HFFc6 (cell line): ENCODE measurements at regions not wholly inside any gene's neighbourhood (a gene's known extent, or its start where the extent isn't known, plus 50 kb on each side); places are given as distances from the start of the nearest gene placed in this dataset.

ENCODE experiments used
- DNase-seq: peaks from one replicate; pipeline ENCODE4 v3.0.0-alpha.2; 2018
- H3K27ac Mint-ChIP-seq: 2 replicates; pipeline ENCODE4 v1.8.0; 2020; ENCODE audit warnings: mild to moderate bottlenecking, mixed read lengths
- H3K27me3 Mint-ChIP-seq: 2 replicates; pipeline ENCODE4 v1.8.0; 2021; ENCODE audit warnings: mild to moderate bottlenecking, moderate library complexity, mixed read lengths; ENCODE audit not compliant: insufficient read depth
- H3K36me3 Mint-ChIP-seq: 2 replicates; pipeline ENCODE4 v1.8.0; 2021; ENCODE audit warnings: low read depth, mixed read lengths
- H3K4me1 Mint-ChIP-seq: 2 replicates; pipeline ENCODE4 v1.8.0; 2020; ENCODE audit warnings: low read depth, mixed read lengths
- H3K4me3 Mint-ChIP-seq: 2 replicates; pipeline ENCODE4 v1.8.0; 2020; ENCODE audit warnings: mild to moderate bottlenecking, moderate library complexity, mixed read lengths
- H3K9me3 Mint-ChIP-seq: 2 replicates; pipeline ENCODE4 v1.8.0; 2020; ENCODE audit warnings: mild to moderate bottlenecking, mixed read lengths
- CTCF ChIP-seq: fragments of 200-600 bp; sonication (generic); IDR thresholded peaks from 2 replicates; pipeline ENCODE4 v1.5.0; 2021; ENCODE audit warnings: antibody characterized with exemption, mild to moderate bottlenecking

DNA sequence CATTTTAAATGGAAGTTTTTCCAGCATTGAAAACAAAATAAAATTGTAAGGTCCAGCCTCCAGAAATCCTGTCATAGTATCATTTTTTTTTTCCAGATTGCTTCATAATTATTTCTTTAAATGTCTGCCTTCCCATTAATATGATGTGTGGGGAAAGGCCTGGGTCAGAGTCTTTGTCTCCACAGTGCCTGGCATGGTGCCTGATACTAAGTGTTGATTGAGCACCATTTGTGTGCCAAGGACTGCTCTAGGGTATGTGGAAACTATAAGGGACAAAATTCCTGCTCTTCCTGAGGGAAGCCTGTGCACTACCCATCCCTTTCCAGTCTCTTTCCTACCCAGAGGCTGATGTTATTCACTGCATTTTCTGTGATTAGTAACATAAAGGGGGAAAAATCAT is 53.1 kb upstream of the BEND4 start:
- H3K4me1 Mint-ChIP-seq = no peaks in the 10 kb centered on the region
- no peak overlapping the region for H3K27ac Mint-ChIP-seq
- DNase-seq = no peak
- H3K4me3 Mint-ChIP-seq = no peak overlapping the region
- no peaks in the 10 kb centered on the region for H3K36me3 Mint-ChIP-seq
- no peaks in the 10 kb centered on the region; the same call in 1 of the 2 replicates for H3K9me3 Mint-ChIP-seq
- no peak for TF ChIP-seq CTCF
- peaks cover 2% of the 10 kb centered on the region for H3K27me3 Mint-ChIP-seq

DNA sequence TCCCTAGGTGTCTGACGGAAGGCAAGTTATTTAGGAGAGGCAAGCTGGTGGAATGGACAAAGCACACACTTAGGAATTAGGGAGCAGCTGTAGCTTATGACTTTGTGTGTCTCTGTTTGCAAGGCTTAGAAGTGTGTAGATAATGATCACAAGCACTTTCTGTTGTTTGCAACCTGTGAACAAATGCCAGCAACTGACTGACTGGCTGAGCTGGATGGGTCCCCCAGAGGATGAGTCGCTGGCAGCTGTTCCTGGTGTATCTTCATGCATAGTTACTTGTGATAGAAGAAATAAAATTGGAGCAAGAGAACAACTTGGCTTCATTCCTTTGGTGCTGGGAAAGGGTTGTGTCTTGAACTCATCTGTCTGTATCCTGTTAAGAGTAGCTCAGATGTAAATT is 64.2 kb upstream of the BEND4 start:
- no peak for DNase-seq
- Mint-ChIP-seq H3K27ac (no peak overlapping the region), H3K36me3 (no peaks in the 10 kb centered on the region), H3K27me3 (peaks cover 4% of the 10 kb centered on the region), H3K9me3 (peaks cover 5% of the 10 kb centered on the region; the same call in 1 of the 2 replicates), H3K4me3 (no peak overlapping the region), H3K4me1 (no peaks in the 10 kb centered on the region)
- TF ChIP-seq CTCF = no peak

DNA sequence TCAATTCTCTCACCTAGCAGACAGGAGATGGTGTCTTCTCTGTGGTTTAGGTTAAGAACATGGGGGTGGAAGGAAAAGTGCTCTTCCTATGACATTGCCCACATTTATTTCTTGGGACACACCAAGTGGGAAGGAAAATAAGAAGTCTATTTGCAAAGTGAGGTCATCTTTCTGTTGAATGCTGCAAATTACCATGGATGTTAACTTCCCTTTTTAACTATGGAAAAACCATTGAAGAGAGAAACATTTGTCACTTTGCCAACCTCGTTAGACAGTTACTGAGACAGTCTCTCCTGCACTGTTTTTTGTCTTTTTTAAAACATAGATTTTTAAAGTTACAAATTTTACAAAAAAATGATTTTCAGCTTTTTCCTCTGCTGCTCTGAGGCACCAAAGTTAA is 72.8 kb upstream of the BEND4 start:
- H3K9me3 Mint-ChIP-seq = peaks cover 14% of the 10 kb centered on the region
- H3K27ac Mint-ChIP-seq = no peak overlapping the region
- no peak overlapping the region for H3K4me3 Mint-ChIP-seq
- no peaks in the 10 kb centered on the region for H3K4me1 Mint-ChIP-seq
- no peaks in the 10 kb centered on the region for H3K36me3 Mint-ChIP-seq
- no peak for DNase-seq
- TF ChIP-seq CTCF = no peak
- H3K27me3 Mint-ChIP-seq = peaks cover 2% of the 10 kb centered on the region

DNA sequence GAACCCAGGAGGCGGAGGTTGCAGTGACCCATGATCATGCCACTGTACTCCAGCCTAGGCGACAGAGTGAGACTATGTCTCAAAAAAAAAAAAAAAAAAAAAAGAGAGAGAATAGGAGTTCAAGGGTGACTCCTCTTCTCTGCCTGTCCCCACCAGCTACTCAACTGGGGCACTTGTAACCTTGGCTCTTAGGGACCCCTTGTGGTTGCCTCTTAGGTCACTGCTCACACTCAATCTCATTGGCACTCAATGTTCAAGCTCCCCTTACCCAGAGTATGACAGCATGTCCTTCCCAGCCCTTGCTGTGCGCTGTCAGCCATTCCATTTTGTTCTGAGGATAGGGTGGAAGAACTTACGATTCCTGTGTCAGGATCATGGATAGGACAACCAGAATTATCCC is 82.4 kb upstream of the BEND4 start:
- Mint-ChIP-seq H3K27ac (no peak overlapping the region), H3K27me3 (peaks cover 4% of the 10 kb centered on the region; the same call in 1 of the 2 replicates), H3K4me1 (no peaks in the 10 kb centered on the region), H3K9me3 (peaks cover 11% of the 10 kb centered on the region; the same call in 1 of the 2 replicates), H3K4me3 (no peak overlapping the region), H3K36me3 (no peaks in the 10 kb centered on the region)
- DNase-seq = no peak
- no peak for TF ChIP-seq CTCF

DNA sequence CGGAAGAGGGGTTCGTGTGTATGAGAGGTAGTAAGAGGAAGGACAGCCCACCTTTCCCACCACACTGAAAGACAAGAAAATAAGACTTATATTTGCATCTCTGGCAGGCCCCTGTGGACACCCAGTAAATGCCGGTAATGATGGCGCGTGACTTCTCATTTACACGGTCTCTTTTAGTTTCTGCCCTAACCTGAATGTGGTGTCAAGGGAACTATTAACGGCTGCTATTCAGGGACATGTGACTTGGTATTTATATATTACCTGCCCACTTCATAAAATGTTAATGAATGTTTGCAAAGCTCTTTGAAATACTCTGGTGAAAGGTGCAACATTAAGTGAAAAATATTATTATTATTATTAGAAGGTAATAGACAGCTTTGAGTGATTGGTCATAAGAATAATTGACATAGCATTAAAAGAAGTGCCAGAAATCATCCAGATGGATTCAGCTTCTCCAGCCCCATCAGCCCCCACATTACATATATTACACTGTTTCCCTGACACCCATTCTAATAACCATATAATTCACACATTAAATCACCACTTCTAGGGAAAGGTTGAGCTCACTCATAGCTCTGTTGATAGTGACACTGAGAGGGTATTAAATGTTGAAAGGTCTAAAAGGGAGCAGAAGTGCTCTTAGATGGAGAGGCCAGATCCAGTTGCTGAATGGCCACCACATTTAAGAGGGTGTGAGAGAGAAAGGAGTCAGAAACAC is 83.0 kb upstream of the BEND4 start:
- no peak for DNase-seq
- Mint-ChIP-seq H3K36me3 (no peaks in the 10 kb centered on the region), H3K4me1 (no peaks in the 10 kb centered on the region), H3K27ac (no peak overlapping the region), H3K27me3 (peaks cover 4% of the 10 kb centered on the region; the same call in 1 of the 2 replicates), H3K9me3 (peaks cover 15% of the 10 kb centered on the region; the same call in 1 of the 2 replicates), H3K4me3 (no peak overlapping the region)
- no peak for TF ChIP-seq CTCF
